GM12873 (cell line): ENCODE measurements at regions not wholly inside any gene's neighbourhood (a gene's known extent, or its start where the extent isn't known, plus 50 kb on each side); places are given as distances from the start of the nearest gene placed in this dataset.

Source experiments
- TF ChIP-seq, protein P1 (sequence below): IDR thresholded peaks from 2 replicates; pipeline ENCODE4 v1.5.1; 2012; ENCODE audit warnings: low read depth, mild to moderate bottlenecking, moderate library complexity, low read length, control low read depth; ENCODE audit not compliant: insufficient read depth; ENCODE audit errors: missing control alignments

DNA sequence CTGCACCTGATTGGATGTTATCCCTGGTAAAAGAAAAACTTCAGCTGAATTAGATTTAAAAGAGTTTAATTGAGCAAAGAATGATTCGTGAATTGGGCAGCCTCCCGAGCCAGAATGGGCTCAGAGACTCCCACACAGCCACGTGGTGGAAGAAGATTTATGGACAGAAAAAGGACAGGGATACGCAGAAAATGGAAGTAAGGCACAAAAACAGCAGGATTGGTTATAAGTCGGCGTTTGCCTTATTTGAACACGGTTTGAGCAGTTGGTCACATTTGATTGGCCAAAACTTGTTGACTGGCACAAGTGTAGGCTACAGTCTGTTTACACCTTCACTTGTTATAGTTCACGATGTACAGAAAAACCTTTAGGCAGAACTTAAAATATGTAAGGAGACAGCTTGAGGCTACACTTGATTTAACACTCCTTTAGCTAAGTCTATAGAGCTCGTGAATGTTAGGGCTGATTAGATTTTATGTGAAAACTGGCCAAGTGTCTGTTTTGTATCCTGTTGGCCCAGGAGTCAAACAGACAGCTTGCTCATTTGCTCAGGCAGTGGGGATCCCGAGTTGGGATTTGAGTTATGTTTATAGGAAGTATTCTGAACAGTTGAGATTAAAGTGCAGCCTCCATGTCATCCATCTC lies 119.5 kb upstream of the SHISA6 start:
- TF ChIP-seq, protein P1, sequence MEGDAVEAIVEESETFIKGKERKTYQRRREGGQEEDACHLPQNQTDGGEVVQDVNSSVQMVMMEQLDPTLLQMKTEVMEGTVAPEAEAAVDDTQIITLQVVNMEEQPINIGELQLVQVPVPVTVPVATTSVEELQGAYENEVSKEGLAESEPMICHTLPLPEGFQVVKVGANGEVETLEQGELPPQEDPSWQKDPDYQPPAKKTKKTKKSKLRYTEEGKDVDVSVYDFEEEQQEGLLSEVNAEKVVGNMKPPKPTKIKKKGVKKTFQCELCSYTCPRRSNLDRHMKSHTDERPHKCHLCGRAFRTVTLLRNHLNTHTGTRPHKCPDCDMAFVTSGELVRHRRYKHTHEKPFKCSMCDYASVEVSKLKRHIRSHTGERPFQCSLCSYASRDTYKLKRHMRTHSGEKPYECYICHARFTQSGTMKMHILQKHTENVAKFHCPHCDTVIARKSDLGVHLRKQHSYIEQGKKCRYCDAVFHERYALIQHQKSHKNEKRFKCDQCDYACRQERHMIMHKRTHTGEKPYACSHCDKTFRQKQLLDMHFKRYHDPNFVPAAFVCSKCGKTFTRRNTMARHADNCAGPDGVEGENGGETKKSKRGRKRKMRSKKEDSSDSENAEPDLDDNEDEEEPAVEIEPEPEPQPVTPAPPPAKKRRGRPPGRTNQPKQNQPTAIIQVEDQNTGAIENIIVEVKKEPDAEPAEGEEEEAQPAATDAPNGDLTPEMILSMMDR = no peak

DNA sequence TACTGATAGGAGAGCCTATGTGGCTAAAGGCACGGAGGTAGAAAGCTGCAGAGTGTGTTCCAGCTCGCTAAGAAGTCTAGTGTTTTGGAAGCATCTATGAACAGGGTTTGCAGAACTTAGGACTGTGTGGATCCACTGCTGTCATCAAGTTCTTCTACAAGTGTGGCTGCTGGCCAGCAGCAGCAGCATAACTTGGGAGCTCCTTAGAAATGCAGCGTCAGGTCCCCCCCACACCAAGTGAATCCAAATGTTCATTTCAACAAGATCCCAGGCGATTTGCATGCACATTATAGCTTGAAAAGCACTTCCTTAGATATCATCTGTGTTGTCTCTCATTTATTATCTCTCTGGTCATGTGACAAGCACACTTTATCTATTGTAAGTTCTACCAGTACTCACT lies 131.9 kb upstream of the SHISA6 start:
- TF ChIP-seq, protein P1 = no peak

DNA sequence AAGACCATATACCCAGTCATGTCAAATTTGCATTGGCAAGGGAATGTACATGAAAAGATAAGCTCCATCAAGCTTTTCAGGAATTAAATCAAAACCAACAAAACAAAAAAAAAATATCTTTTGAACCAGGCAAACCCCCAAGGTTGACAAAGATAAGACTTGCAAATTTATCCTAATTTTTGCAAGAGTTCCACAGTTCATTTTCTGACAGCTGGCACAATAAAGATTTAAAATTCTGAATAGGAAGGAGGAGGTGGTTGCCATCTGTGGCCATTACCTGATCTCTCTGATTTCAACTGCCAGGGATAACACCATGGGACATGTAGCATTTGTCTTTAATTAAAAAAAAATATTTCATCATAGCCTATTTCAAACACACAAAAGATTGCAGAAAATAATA lies 135.9 kb upstream of the SHISA6 start:
- TF ChIP-seq, protein P1 = no peak

DNA sequence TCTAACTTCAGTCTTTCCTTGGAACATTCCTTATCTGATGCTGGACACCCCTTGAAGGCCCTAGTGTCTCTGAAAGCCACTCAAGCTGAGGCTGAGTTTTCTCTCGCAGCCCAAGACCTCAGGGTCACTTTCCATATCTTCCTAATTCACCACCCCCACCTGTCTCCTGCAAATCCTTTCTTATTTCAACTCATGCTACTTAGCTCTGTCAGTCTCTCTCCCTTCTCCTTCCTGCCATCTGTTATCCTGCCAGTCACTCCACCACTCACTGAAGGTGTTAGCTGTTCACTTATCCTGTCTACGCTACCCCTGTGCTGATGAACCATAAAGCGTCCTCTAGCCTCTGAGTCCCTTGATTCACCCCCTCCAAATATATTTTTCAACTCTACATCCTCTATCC lies 143.9 kb upstream of the SHISA6 start:
- TF ChIP-seq, protein P1 = no peak

DNA sequence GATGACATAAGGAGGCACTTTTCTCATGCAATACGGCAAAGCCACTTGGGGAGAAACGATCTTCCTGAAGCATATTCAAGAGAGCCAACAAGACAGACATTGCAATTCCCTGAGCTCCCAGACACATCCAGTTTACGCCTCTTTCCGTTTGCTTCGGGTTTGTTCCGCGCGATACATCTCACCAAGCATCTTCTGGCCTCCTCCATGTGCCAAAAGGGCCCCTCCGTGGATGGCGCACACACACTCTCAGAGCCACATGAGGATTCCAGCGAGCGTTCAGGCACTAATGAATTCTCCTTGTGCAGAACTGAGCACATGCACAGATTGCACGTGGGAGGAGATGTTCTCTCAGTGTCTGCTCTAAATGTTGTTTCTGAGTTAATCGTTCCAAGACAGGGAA lies 146.7 kb upstream of the SHISA6 start:
- TF ChIP-seq, protein P1 = no peak

DNA sequence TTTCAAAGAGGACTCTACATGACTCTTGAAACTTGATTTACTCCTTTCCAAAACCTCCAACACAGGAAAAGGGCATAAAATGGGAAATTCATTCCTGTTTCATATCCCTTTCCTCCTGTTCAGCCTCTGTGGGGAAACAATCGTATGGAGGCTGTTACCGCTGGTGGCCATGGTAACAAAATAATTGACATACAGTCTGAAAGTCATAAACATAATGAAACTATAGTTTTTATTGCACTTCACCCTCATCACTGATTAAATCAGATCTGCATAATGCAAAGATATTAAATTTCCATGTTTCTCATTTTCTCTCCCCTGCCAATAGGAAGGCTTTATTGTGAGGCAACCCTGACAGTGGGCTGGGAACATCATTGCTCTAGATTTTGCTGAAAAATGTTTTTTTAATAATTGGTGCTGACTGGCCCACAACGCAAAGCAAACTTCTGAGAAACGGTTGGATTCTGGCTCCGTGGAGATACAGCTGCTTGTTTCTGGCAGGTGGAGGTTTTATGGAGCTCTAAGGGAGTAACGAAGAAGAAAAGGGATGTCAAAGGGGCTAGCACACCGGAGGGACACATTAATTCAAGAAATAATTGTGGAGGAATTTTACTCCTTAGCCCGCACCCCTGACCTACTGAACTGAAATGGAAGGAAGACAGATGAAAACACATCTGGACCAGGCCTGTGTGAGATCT lies 154.2 kb upstream of the SHISA6 start:
- TF ChIP-seq, protein P1 = no peak

DNA sequence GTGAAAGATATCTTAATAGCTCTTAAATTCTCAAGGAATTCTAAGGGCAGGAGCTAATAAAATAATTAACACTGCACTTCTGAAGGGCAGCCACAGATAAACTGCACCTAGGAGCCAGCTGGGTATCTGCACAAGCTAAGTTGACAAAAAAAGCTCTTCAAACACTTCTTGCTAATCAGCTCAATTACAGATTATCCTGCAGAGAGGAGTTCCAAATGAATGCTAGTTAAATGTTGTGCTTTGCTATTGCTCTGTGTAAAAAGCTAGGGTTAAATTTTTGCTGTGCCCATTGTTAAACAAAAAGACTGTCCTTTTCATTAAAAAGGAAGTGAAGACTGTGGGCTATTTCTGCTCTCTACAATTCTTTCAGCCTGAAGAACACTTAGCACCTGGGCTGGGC lies 158.5 kb upstream of the SHISA6 start:
- TF ChIP-seq, protein P1 = no peak
